ENCODE measurements at regions not wholly inside any gene's neighbourhood (a gene's known extent, or its start where the extent isn't known, plus 50 kb on each side); places are given as distances from the start of the nearest gene placed in this dataset.

DNA sequence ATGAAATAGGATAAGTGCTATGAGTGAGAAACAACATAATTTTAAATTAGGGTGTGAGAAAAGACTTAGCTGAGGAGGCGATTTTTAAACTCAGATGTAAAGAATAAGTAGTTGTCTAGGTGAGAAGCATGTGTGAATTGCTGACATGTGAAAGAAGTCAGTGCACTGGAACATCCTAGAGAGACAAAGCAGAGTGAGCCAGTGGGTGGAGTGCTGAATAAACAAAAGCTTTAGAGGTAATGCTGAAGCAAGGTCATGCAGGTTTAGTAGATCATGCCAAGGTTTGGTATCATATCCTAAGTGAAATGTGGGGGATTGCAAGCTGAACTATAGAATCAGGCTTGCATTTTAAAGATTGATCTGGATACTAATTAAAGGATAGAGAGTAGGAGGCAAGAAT is 89.4 kb downstream of the KIF2B start:
- no peak overlapping the region for H3K4me3 ChIP-seq (ENCODE audit: low read length)
- DNase-seq (ENCODE audit: low read depth), result no peak
- TF ChIP-seq, protein P1, sequence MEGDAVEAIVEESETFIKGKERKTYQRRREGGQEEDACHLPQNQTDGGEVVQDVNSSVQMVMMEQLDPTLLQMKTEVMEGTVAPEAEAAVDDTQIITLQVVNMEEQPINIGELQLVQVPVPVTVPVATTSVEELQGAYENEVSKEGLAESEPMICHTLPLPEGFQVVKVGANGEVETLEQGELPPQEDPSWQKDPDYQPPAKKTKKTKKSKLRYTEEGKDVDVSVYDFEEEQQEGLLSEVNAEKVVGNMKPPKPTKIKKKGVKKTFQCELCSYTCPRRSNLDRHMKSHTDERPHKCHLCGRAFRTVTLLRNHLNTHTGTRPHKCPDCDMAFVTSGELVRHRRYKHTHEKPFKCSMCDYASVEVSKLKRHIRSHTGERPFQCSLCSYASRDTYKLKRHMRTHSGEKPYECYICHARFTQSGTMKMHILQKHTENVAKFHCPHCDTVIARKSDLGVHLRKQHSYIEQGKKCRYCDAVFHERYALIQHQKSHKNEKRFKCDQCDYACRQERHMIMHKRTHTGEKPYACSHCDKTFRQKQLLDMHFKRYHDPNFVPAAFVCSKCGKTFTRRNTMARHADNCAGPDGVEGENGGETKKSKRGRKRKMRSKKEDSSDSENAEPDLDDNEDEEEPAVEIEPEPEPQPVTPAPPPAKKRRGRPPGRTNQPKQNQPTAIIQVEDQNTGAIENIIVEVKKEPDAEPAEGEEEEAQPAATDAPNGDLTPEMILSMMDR (conservative IDR thresholded peaks at IDR 0.05; ENCODE audit: low read length), result no peak

GRCh38 chr17:53919356-53919755 is 96.6 kb downstream of the KIF2B start:
- H3K4me3 ChIP-seq (ENCODE audit: low read length), result no peak overlapping the region
- no peak for DNase-seq (ENCODE audit: low read depth)
- TF ChIP-seq, protein P1 (conservative IDR thresholded peaks at IDR 0.05; ENCODE audit: low read length), result no peak

GRCh38 chr17:53924530-53925455 is 102.1 kb downstream of the KIF2B start:
- H3K4me3 ChIP-seq (ENCODE audit: low read length), result no peak overlapping the region

DNA sequence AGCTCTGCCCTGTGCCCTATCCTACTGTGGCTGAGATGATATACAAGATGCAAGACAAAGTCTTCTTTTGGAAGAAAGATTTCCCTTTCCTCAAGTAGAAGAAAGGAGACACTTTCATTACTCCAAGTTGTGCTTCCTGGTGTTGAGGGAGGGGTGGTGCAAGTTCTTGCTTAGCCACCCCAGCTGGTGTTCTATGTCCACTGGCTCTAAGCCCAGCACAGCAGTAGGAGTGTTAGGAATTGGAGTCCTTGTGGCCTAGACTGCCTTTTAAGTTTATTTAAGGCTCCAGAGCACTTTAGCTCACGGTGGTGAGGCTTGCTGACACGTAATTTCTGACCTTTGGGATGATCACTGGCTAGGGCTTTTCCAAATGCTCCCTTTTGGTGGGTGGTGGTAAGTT is 109.7 kb downstream of the KIF2B start:
- TF ChIP-seq, protein P1 (conservative IDR thresholded peaks at IDR 0.05; ENCODE audit: low read length), result no peak

More at GRCh38 chr17:53924530-53925455, 102.1 kb downstream of the KIF2B start:
- DNase-seq (ENCODE audit: low read depth), result no peak
- TF ChIP-seq, protein P1 (conservative IDR thresholded peaks at IDR 0.05; ENCODE audit: low read length), result no peak

DNA sequence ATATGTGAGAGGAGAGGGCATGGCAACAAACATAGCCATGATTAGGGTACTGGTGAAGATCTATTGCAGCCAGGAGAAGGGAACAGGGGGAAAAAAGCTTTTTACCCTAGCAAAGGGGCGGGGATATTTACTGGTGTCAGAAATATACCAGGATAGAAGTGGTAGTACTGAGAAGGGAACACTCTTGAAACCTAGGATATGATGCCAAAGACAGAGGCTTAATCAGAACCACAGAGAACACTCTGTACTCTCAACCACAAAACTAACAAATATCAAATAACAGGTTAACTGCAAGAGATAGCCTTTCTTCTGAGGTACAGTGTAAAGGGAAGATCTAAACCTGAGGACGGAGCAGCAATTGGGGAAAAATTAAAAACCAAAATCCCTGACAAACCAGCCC is 112.2 kb downstream of the KIF2B start:
- TF ChIP-seq, protein P1 (conservative IDR thresholded peaks at IDR 0.05; ENCODE audit: low read length), result no peak
- no peak overlapping the region for H3K4me3 ChIP-seq (ENCODE audit: low read length)
- no peak for DNase-seq (ENCODE audit: low read depth)

More for the DNA sequence above, 109.7 kb downstream of the KIF2B start:
- no peak for DNase-seq (ENCODE audit: low read depth)
- no peak overlapping the region for H3K4me3 ChIP-seq (ENCODE audit: low read length)

DNA sequence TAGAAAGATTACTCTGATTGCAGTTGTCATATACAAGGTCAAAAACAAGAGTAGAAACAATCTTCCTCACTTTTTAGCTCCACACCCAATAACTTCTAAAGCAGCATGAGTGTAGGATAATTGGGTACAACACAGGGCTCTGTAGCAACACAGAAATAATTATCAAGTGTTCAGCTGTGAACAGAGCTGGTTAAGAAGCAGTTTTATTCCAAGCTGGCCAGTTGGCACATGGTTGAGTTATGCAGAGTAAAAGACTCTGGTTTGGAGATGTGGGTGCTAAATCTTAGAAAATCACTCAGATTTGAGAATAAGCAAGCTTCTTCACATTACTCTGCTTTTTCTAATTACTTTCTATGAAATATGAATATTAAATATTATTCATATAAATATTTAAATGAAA is 118.5 kb downstream of the KIF2B start:
- no peak overlapping the region for H3K4me3 ChIP-seq (ENCODE audit: low read length)
- no peak for DNase-seq (ENCODE audit: low read depth)
- TF ChIP-seq, protein P1 (conservative IDR thresholded peaks at IDR 0.05; ENCODE audit: low read length), result no peak

DNA sequence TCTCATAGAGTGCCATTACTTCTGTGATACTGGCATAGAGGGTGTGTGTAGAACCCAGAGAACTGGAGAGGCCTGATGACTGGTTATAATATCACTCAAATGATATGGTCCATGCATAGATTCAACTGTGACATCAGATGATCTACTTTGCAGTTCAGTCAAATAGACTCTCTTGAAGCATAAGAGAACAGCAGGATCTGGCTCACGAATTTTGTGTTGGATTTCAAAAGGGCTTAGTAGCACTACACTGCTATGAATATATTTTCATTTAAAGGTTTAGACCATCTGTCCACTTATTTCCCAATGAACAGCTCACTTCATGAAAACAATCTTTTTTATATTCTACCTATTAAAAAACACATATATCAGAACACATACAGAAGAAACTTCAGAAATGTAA is 119.7 kb downstream of the KIF2B start:
- no peak overlapping the region for H3K4me3 ChIP-seq (ENCODE audit: low read length)
- DNase-seq (ENCODE audit: low read depth), result no peak
- TF ChIP-seq, protein P1 (conservative IDR thresholded peaks at IDR 0.05; ENCODE audit: low read length), result no peak

Data from AG10803 (cell line).